Glomerular visceral epithelial cell (primary cell): ENCODE measurements at regions not wholly inside any gene's neighbourhood (a gene's known extent, or its start where the extent isn't known, plus 50 kb on each side); places are given as distances from the start of the nearest gene placed in this dataset.
"Not testable (repeated sequence)": the region's sequence is repeated elsewhere in the genome, so short reads cannot be mapped to it uniquely, and the experiment has no call there.

Experiments
- DNase-seq: peaks from one replicate; pipeline ENCODE4 v3.0.0-alpha.2; 2016; ENCODE audit errors: extremely low spot score

- DNase-seq = no peak
Observed at GRCh38 chr6:167735084-167735950, 91.4 kb upstream of the AFDN start.

- DNase-seq = no peak
Observed at GRCh38 chr6:167735951-167736288, 90.8 kb upstream of the AFDN start.

GRCh38 chr6:167736486-167737204 is 90.1 kb upstream of the AFDN start:
- DNase-seq = no peak

GRCh38 chr6:167737205-167737830 is 89.4 kb upstream of the AFDN start:
- DNase-seq = no peak

DNA sequence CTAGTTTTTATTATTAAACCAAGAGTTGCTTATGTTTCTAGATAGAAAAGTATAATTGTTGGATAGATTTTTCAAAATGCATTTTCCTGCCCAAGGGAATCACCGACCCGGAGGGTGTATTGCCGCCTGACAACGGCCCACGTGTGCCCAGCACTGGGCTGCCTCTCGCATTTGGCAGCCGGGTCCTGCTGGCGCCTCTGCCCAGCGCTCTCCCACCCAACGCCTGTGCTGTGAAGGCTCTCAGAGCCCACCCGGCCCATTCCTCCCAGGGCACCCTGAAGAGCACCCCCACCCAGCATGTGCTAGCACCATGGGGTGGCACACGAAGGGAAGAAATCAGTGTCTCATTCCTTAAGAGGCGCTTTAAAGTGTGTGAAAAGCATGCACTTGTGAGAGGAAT is 88.3 kb upstream of the AFDN start:
- DNase-seq = no peak

DNA sequence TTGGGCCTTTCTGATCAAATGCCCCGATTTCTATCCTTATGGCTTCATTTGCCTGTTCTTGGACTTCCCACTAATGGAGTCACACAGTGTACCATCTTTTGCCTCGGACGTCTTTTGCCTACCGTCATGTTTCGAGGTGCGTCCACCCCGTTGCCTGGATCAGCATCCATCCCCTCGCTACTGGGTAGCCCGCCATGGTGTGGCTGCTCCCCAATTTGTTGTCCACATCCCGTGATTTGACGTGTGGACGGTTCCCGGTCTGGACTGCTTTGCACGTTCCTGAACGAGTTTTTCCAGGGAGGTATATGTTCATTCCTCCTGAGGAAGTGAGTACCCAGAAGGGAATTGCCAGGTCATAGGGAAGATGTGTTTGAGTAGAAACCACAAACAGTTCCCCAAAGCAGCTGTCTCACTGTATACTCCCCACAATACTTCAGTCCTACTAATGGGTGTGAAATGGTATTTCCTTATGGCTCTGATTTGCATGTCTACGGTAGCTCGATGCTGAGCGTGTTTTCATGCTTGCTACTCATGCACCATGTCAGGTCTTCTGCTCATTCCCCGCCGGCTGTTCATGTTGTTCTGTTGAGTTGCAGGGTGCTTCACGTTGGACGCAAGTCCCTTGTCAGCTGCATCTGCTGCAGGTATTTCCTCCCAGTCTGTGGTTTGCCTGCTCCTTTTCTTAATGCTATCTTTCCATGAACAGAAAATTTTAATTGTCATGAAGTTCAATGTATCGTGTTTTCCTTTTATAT is 86.8 kb upstream of the AFDN start:
- no peak for DNase-seq

DNA sequence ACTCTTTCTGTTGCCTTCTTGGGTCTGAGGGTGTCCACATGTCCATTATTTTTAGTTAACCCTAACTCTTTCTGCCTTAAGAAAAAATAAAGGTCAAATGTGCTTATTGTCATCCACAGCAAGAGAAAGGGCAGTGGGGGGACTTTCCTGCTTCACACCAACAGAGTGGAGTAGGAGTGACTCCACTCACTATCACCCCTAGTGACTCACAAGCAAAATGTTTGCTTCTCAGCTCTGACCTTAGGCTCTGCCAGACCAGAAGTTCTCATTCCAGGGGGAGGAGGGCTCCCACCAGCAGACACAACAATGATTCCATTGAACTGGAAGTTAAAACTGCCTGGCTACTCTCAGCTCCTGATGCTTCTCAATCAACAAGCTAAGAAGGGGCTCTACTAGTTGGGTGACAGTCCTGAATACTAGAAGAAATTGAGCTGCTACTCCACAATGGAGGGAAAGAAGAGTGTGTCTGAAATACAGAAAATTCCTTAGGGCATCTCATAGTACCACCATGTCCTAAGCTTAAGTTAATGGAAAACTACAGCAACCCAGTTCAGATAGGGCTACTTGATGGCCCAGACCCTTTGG is 83.9 kb upstream of the AFDN start:
- no peak for DNase-seq

DNA sequence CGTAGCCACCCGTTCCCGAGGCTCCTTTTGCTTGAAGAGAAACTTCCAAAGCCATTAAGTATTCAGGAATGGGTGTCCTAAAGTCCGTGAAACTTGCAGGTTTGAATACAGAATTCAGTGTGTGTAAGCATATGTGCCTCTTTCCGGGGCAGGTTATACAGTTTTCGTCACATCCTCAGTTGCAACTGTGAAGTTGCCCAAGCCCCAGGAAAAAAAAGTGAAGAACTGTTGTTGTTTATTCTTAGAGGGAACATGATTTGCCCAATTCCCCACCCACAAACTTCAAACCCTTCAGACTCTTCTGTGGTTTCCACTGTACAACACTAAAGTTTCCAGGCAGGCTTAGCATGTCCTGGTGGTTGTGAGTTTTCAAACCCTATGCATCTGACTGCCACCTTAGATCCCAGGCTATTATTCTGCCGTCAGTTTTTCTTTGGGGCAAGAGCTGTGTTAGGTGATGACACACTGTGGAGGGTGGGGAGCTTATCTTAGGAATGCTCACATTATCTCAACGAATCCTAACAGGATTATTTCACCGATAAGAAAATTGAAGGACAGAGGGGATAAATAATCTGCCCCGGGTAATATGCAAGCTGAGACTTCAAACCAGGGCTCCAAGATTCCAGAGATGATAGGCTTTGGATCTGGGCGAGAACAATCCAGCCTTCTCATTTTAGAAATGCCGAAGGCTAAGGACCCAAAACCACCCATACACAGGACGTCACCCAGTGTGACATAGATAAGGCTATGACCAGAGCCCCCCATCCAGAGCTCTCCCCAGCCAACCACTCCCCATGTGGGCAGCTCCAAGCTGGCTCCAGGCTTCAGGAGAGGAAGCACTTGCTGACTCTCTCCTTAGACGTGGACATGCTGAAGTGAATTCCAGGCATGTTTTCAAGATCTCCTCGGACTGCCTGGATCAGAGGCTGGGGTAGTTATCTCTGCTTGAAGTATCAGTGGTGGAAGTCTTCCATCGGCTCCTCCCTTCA is 81.7 kb upstream of the AFDN start:
- no peak for DNase-seq

- no peak for DNase-seq
Observed at GRCh38 chr6:167745670-167746389, 80.9 kb upstream of the AFDN start.

DNA sequence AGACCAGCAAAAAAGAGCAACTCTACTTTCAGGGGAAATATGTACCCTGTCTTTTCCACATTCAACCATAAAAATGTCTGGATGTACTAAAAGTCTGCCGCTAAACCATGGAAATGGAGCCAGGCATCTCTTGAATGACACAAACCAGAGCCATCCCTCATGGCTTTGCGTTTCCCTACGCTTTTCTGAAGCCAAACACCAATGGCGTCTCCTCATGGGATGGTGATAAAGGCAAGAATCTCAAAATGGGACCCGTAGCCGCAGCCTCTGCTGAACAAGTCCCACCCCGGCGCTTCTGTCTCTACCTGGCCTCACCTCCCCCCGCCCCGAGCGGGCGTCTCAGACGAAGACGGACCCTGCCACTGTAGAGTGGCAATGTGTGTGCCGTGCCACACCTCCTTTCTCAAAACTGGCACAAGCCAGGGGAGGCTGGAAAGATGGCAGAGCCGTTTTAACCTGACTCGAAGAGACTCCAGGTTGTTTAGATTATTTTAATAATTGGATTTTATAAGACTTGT is 80.3 kb upstream of the AFDN start:
- DNase-seq = no peak

DNA sequence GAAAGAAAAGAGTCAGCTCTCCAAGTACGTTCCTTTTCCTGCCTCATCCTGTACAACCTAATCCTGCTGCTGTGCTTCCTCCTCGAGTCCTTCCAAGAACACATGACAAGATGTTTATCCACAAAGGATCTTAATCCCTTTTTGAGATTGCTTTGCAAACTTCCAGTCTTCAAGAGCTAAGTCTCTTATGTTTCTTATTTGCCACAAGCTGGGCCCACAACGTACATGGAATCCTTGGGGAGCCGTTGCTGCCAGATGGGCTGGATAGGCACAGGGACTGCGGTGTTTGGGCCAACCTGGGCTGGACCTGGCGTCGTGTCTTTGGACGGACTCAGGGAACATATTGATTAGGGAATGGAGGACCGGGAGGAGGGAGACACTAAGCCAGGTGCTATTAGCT is 79.7 kb upstream of the AFDN start:
- no peak for DNase-seq

GRCh38 chr6:167747645-167748044 is 79.1 kb upstream of the AFDN start:
- no peak for DNase-seq

DNA sequence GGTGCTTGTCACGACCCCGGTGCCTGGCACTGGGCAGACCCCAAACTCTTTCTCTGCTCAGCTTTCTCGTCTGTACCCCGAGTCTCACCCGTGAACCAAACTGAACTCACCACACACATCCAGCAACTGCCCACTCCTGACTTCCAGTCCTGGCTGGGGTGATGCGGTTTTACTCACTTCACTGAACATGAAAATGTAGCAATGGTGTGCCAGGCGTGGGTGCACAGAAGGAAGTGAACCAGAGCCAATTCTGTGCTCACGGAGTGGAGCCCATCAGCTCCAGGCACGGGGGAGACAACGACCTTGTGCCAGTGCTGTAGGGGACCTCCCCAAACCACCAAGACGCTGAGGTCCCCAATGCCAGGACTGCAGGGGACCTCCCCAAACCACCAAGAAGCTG is 78.7 kb upstream of the AFDN start:
- DNase-seq = no peak

DNA sequence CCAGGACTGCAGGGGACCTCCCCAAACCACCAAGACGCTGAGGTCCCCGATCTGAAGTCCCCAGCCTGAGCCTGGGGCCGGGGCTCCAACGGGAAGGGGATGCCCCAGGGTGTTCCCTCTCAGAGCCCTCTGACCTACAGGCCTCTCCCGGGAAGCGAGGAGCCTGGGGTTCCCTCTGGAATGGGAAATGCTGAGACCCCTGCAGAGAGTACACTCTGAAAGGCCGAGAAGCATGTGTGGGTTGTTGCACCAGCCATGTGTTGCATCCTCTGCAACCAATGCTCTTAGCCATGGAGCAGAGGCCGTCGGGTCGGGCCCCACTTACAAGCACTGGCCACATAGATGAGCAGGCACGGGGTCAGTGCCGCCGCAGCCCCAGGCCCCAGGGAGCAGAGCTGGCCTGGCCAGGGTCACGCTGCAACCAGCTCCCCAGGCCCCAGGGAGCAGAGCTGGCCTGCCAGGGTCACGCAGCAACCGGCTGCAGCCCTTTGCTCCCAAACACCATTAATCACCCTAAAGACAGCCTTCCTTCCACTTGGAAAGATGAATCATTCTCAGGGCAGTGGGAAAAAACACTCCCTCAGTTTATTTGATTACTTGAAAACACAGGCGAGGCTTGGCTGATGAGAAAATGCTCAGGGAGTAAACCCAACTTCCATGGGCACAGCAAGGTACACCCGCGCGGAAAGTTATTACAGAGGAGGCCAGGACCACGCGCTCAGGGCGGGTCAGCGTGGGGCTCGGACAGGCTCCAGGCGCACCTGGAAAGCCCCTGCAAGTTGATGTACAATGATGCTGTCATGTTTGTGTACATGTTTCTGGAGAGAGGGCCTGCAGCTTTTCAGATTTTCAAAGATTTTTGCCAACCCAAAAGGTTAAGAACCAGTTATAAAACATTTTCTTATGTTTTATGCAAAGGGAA is 78.0 kb upstream of the AFDN start:
- DNase-seq = no peak

DNA sequence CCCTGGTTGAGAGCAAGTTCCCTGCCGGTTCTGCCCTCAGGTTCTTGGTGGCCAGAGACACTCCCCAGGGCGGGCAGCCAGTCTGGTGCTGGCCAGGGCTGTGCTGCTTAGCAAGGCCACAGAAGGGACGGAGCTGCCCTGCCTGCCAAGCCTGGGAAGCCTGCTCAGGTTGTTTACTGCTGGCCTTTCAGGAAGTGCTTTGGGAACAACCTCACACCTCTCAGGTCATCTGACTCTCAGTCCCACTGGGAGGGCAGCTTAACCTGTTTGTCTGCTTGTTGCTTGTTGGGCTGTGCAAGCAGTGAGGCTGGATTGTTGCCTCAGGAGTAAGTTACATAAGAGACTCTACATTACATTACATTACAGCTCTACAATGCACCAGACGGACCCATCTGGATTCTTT is 75.8 kb upstream of the AFDN start:
- no peak for DNase-seq

DNA sequence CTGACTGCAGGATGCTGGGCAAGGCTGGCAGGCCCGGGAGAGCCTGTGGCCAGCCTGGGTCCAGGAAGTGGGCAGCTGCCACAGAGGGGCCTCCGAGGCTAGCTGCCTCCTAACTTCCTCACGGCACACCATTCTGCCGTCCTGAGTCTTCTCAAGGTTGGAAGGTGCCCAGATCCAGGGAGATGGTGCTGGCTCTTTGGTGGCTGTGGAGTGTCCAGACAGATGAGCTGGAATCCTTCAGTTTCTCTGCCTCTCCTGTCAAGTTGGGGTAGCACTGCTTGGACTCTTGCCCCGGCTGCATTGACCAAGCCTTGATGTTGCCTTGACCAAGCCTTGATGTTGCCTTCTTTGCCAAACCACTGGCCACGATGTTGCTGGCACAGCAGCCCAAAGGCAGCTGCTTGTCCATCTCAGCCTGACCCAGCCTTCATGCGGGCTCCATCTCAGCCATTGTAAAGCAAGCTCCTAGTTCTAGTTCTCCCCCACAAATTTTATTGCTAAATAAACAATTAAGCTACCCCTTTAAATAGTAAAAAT is 75.1 kb upstream of the AFDN start:
- DNase-seq = no peak

DNA sequence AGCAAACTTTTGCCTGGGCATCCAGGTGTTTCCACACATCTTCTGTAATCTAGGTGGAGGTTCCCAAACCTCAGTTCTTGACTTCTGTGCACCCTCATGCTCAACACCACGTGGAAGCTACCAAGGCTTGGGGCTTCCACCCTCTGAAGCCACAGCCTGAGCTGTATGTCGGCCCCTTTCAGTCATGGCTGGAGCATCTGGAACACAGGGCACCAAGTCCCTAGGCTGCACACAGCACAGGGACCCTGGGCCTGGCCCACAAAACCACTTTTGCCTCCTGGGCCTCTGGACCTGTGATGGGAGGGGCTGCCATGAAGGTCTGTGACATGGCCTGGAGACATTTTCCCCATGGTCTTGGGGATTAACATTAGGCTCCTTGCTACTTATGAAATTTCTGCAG is 73.4 kb upstream of the AFDN start:
- DNase-seq = not testable (repeated sequence)

DNA sequence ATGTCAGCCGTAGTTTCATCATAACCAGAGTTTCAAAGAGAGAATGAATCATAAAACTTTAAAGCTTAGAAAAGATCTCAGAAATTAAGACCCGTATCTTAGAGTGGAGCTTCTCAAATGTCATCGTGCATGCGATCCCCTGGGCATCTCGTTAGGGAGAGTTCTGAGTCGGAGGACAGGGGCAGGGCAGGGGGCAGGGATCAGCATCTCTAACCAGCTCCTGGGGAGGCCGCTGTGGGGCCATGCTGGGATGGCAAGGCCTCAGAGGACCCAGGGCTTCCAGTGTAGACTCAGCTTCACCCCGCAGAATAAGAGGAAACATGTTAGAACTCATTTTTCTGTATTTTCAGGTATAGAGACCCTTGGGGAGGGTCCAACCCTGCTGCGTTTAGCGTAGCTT is 72.0 kb upstream of the AFDN start:
- no peak for DNase-seq
